Skeletal muscle tissue (tissue), 3 donors: ENCODE measurements at regions not wholly inside any gene's neighbourhood (a gene's known extent, or its start where the extent isn't known, plus 50 kb on each side); places are given as distances from the start of the nearest gene placed in this dataset.
A peak's percentile ranks its signal among the peaks of the same experiment; 100 is the strongest.

Experiments
- H3K27ac ChIP-seq: one replicate; pipeline ENCODE4 v1.7.0; 2013; ENCODE audit warnings: mild to moderate bottlenecking, low read depth, low read length, inconsistent platforms
- H3K27me3 ChIP-seq, 3 donors: one replicate each; pipeline ENCODE4 v1.7.0; 2013; ENCODE audit warnings: low read length in 3 of 3; ENCODE audit not compliant: control insufficient read depth in 3 of 3, insufficient read depth in 3 of 3
- H3K36me3 ChIP-seq, 3 donors: one replicate each; pipeline ENCODE4 v1.7.0; 2013; ENCODE audit warnings: low read length in 3 of 3; ENCODE audit not compliant: control insufficient read depth in 3 of 3, insufficient read depth in 3 of 3
- H3K4me1 ChIP-seq, 3 donors: one replicate each; pipeline ENCODE4 v1.7.0; 2013; ENCODE audit warnings: low read length in 3 of 3, mild to moderate bottlenecking in 3 of 3; ENCODE audit not compliant: control insufficient read depth in 3 of 3, insufficient read depth in 3 of 3
- H3K4me3 ChIP-seq, 3 donors: one replicate each; pipeline ENCODE4 v1.7.0; 2013; ENCODE audit warnings: low read length in 3 of 3
- H3K9ac ChIP-seq, 3 donors: one replicate each; pipeline ENCODE4 v1.7.0; 2013; ENCODE audit warnings: low read length in 3 of 3, mild to moderate bottlenecking in 3 of 3, moderate library complexity in 2 of 3, low read depth in 1 of 3
- H3K9me3 ChIP-seq, 3 donors: one replicate each; pipeline ENCODE4 v1.7.0; 2013; ENCODE audit warnings: low read length in 3 of 3; ENCODE audit not compliant: control insufficient read depth in 3 of 3
- donor health status: Osteomylitis.

GRCh38 chr13:40863723-40864122 is 74.3 kb downstream of the SLC25A15 start:
- no peaks in the 10 kb centered on the region for H3K9me3 ChIP-seq
- no peak overlapping the region for H3K9ac ChIP-seq
- no peaks in the 10 kb centered on the region for H3K36me3 ChIP-seq
- H3K4me1 ChIP-seq = no peaks in the 10 kb centered on the region
- H3K4me3 ChIP-seq = no peak overlapping the region
- no peak overlapping the region for H3K27ac ChIP-seq
- H3K27me3 ChIP-seq = no peaks in the 10 kb centered on the region

GRCh38 chr13:40874138-40874779 is 84.8 kb downstream of the SLC25A15 start:
- no peak overlapping the region for H3K9ac ChIP-seq
- H3K9me3 ChIP-seq = peaks cover 9 to 17% (median 16%) of the 10 kb centered on the region in 3 donors
- H3K36me3 ChIP-seq = peaks cover 6 to 38% (median 14%) of the 10 kb centered on the region in 3 donors
- peak overlapping the region in 1 of 3 donors; percentile 38 for H3K4me3 ChIP-seq
- H3K4me1 ChIP-seq = peaks cover 0 to 8% (median 0%) of the 10 kb centered on the region in 3 donors
- no peak overlapping the region for H3K27ac ChIP-seq
- no peaks in the 10 kb centered on the region for H3K27me3 ChIP-seq

- no peak overlapping the region for H3K9ac ChIP-seq
- H3K36me3 ChIP-seq = peaks cover 6 to 38% (median 14%) of the 10 kb centered on the region in 3 donors
- no peaks in the 10 kb centered on the region for H3K27me3 ChIP-seq
- H3K4me1 ChIP-seq = peaks cover 0 to 8% (median 0%) of the 10 kb centered on the region in 3 donors
- no peak overlapping the region for H3K27ac ChIP-seq
- H3K9me3 ChIP-seq = peaks cover 9 to 17% (median 16%) of the 10 kb centered on the region in 3 donors
- peak overlapping the region in 2 of 3 donors; percentile 35 to 38 for H3K4me3 ChIP-seq
Observed at GRCh38 chr13:40875044-40875443, 85.6 kb downstream of the SLC25A15 start.

GRCh38 chr13:40875583-40875982 is 86.2 kb downstream of the SLC25A15 start:
- H3K9me3 ChIP-seq = peaks cover 9 to 17% (median 16%) of the 10 kb centered on the region in 3 donors
- no peaks in the 10 kb centered on the region for H3K27me3 ChIP-seq
- peak overlapping the region; percentile 52 for H3K27ac ChIP-seq
- H3K4me3 ChIP-seq = peak overlapping the region in 1 of 3 donors; percentile 29
- H3K9ac ChIP-seq = no peak overlapping the region
- H3K36me3 ChIP-seq = peaks cover 6 to 38% (median 14%) of the 10 kb centered on the region in 3 donors
- H3K4me1 ChIP-seq = peaks cover 0 to 8% (median 0%) of the 10 kb centered on the region in 3 donors

- Histone ChIP-seq H3K27ac (peak overlapping the region; percentile 52), H3K4me1 (peaks cover 0 to 8% (median 0%) of the 10 kb centered on the region in 3 donors), H3K9ac (no peak overlapping the region), H3K9me3 (peaks cover 9 to 17% (median 16%) of the 10 kb centered on the region in 3 donors), H3K4me3 (peak overlapping the region in 1 of 3 donors; percentile 29), H3K36me3 (peaks cover 6 to 38% (median 14%) of the 10 kb centered on the region in 3 donors), H3K27me3 (no peaks in the 10 kb centered on the region)
Observed at GRCh38 chr13:40876020-40876738, 86.8 kb downstream of the SLC25A15 start.

GRCh38 chr13:40878321-40878720 is 88.9 kb downstream of the SLC25A15 start:
- H3K4me3 ChIP-seq = peak overlapping the region in 1 of 3 donors; percentile 23
- no peak overlapping the region for H3K27ac ChIP-seq
- peaks cover 6 to 33% (median 14%) of the 10 kb centered on the region in 3 donors for H3K36me3 ChIP-seq
- H3K4me1 ChIP-seq = peaks cover 0 to 8% (median 0%) of the 10 kb centered on the region in 3 donors
- no peaks in the 10 kb centered on the region for H3K27me3 ChIP-seq
- H3K9ac ChIP-seq = no peak overlapping the region
- H3K9me3 ChIP-seq = peaks cover 9 to 17% (median 15%) of the 10 kb centered on the region in 3 donors

GRCh38 chr13:40878823-40879222 is 89.4 kb downstream of the SLC25A15 start:
- H3K9me3 ChIP-seq = peaks cover 9 to 15% (median 13%) of the 10 kb centered on the region in 3 donors
- no peak overlapping the region for H3K27ac ChIP-seq
- H3K4me3 ChIP-seq = no peak overlapping the region
- H3K27me3 ChIP-seq = no peaks in the 10 kb centered on the region
- peaks cover 0 to 8% (median 0%) of the 10 kb centered on the region in 3 donors for H3K4me1 ChIP-seq
- H3K36me3 ChIP-seq = peaks cover 6 to 30% (median 14%) of the 10 kb centered on the region in 3 donors
- no peak overlapping the region for H3K9ac ChIP-seq
